ENCODE measurements at regions not wholly inside any gene's neighbourhood (a gene's known extent, or its start where the extent isn't known, plus 50 kb on each side); places are given as distances from the start of the nearest gene placed in this dataset.

GRCh38 chr20:16810216-16810615, 62.1 kb downstream of the OTOR start:
- H3K9me3 ChIP-seq (ENCODE audit: low read depth) = no peaks in the 10 kb centered on the region
- no peaks in the 10 kb centered on the region for H4K20me1 ChIP-seq (ENCODE audit: insufficient read depth, poor library complexity, severe bottlenecking)
- peaks cover 7% of the 10 kb centered on the region for H3K27me3 ChIP-seq
- TF ChIP-seq CTCF (IDR thresholded peaks at IDR 0.05; ENCODE audit: poor library complexity) (no peak), EZH2phosphoT487 (IDR thresholded peaks at IDR 0.05; ENCODE audit: low read depth, severe bottlenecking, unreplicated experiment) (no peak), EZH2 (IDR thresholded peaks at IDR 0.05; ENCODE audit: borderline replicate concordance) (no peak)
- no peak overlapping the region for H3K4me3 ChIP-seq
- WGBS (ENCODE audit: low lambda C conversion rate, missing lambda C conversion rate) = 86% methylated on average over 3 of the region's 3 CpGs
- no peaks in the 10 kb centered on the region for H3K79me2 ChIP-seq
- H3K4me1 ChIP-seq (ENCODE audit: insufficient read depth) = no peaks in the 10 kb centered on the region
- no peak overlapping the region for H3K27ac ChIP-seq
- H3K9me2 ChIP-seq (replicated peaks; ENCODE audit: insufficient read depth) = no peaks in the 10 kb centered on the region
- H3K36me3 ChIP-seq (replicated peaks; ENCODE audit: insufficient read depth, low read depth) = no peaks in the 10 kb centered on the region
- no peak overlapping the region for H2AFZ ChIP-seq
- no peak for DNase-seq (ENCODE audit: low spot score)
- no peak overlapping the region for H3K4me2 ChIP-seq

- Histone ChIP-seq H2AFZ (no peak overlapping the region), H3K9me3 (ENCODE audit: low read depth) (no peaks in the 10 kb centered on the region), H3K4me2 (no peak overlapping the region), H4K20me1 (ENCODE audit: insufficient read depth, poor library complexity, severe bottlenecking) (no peaks in the 10 kb centered on the region), H3K4me1 (ENCODE audit: insufficient read depth) (no peaks in the 10 kb centered on the region), H3K79me2 (no peaks in the 10 kb centered on the region), H3K36me3 (replicated peaks; ENCODE audit: insufficient read depth, low read depth) (no peaks in the 10 kb centered on the region), H3K4me3 (no peak overlapping the region), H3K27me3 (peaks cover 5% of the 10 kb centered on the region), H3K9me2 (replicated peaks; ENCODE audit: insufficient read depth) (no peaks in the 10 kb centered on the region), H3K27ac (no peak overlapping the region)
- WGBS (ENCODE audit: low lambda C conversion rate, missing lambda C conversion rate) = 58% methylated on average over 3 of the region's 3 CpGs
- no peak for DNase-seq (ENCODE audit: low spot score)
- TF ChIP-seq CTCF (IDR thresholded peaks at IDR 0.05; ENCODE audit: poor library complexity) = no peak
- TF ChIP-seq EZH2 (IDR thresholded peaks at IDR 0.05; ENCODE audit: borderline replicate concordance) = no peak
- no peak for TF ChIP-seq EZH2phosphoT487 (IDR thresholded peaks at IDR 0.05; ENCODE audit: low read depth, severe bottlenecking, unreplicated experiment)
Observed at GRCh38 chr20:16816192-16816591, 68.0 kb downstream of the OTOR start.

- Histone ChIP-seq H3K27ac (no peak overlapping the region), H3K36me3 (replicated peaks; ENCODE audit: insufficient read depth, low read depth) (no peaks in the 10 kb centered on the region), H3K4me3 (no peak overlapping the region), H3K9me3 (ENCODE audit: low read depth) (no peaks in the 10 kb centered on the region), H3K79me2 (no peaks in the 10 kb centered on the region), H3K4me2 (no peak overlapping the region), H3K9me2 (replicated peaks; ENCODE audit: insufficient read depth) (no peaks in the 10 kb centered on the region), H3K4me1 (ENCODE audit: insufficient read depth) (no peaks in the 10 kb centered on the region), H2AFZ (no peak overlapping the region), H4K20me1 (ENCODE audit: insufficient read depth, poor library complexity, severe bottlenecking) (no peaks in the 10 kb centered on the region), H3K27me3 (peaks cover 3% of the 10 kb centered on the region)
- no peak for DNase-seq (ENCODE audit: low spot score)
- TF ChIP-seq CTCF (IDR thresholded peaks at IDR 0.05; ENCODE audit: poor library complexity) (no peak), EZH2 (IDR thresholded peaks at IDR 0.05; ENCODE audit: borderline replicate concordance) (no peak), EZH2phosphoT487 (IDR thresholded peaks at IDR 0.05; ENCODE audit: low read depth, severe bottlenecking, unreplicated experiment) (no peak)
- WGBS (ENCODE audit: low lambda C conversion rate, missing lambda C conversion rate) = 90% methylated on average over 2 of the region's 2 CpGs
Observed at GRCh38 chr20:16819483-16819882, 71.3 kb downstream of the OTOR start.

All from hepatocyte (in vitro differentiated cells).